Mesothelial cell of epicardium (in vitro differentiated cells): ENCODE measurements at regions not wholly inside any gene's neighbourhood (a gene's known extent, or its start where the extent isn't known, plus 50 kb on each side); places are given as distances from the start of the nearest gene placed in this dataset.
"Not testable (repeated sequence)": the region's sequence is repeated elsewhere in the genome, so short reads cannot be mapped to it uniquely, and the experiment has no call there.

Experiments
- DNase-seq, 2 experiments: peaks; one replicate each; pipeline ENCODE4 v3.0.0; 2021; ENCODE audit warnings: low spot score in 2 of 2; ENCODE audit not compliant: unreplicated experiment in 2 of 2
- H3K27ac Mint-ChIP-seq: 2 replicates; pipeline ENCODE4 v1.8.0; 2021; ENCODE audit warnings: mixed read lengths
- H3K27me3 Mint-ChIP-seq: 2 replicates; pipeline ENCODE4 v1.8.0; 2021; ENCODE audit warnings: low read depth, mixed read lengths
- H3K36me3 Mint-ChIP-seq: 2 replicates; pipeline ENCODE4 v1.8.0; 2021; ENCODE audit warnings: mixed read lengths
- H3K4me1 Mint-ChIP-seq: 2 replicates; pipeline ENCODE4 v1.8.0; 2021; ENCODE audit warnings: mixed read lengths
- H3K4me3 Mint-ChIP-seq: 2 replicates; pipeline ENCODE4 v1.8.0; 2021; ENCODE audit warnings: mild to moderate bottlenecking, moderate library complexity, mixed read lengths
- H3K9me3 Mint-ChIP-seq: 2 replicates; pipeline ENCODE4 v1.8.0; 2021; ENCODE audit warnings: mixed read lengths
- TF ChIP-seq, protein P1 (sequence below): fragments of 200-600 bp; sonication (generic); IDR thresholded peaks from one replicate; pipeline ENCODE4 v1.5.0; 2021; ENCODE audit warnings: antibody characterized with exemption; ENCODE audit not compliant: unreplicated experiment

DNA sequence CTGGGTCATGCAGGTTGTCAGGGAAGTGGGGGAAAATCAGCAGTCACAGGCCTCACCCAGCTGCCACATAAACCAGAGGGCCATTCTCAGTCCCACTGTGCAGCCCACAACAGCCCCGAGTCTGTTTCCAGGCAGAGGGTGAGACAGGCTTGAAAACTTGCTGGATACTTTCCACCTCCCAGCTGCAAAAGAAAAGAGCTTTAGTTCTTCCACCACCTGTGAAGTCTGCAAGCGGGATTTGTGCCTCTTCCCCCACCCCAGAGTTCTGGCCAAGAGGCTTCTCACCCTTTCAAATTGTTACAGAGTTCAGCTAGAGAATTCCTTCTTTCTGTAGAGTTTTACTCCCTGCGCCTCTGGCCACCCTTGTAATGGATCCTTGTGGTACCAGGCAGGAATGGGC, 115.5 kb upstream of the ZDHHC15 start:
- Mint-ChIP-seq H3K27ac (no peak overlapping the region), H3K36me3 (no peaks in the 10 kb centered on the region), H3K27me3 (no peaks in the 10 kb centered on the region), H3K9me3 (peaks cover 61% of the 10 kb centered on the region), H3K4me1 (no peaks in the 10 kb centered on the region), H3K4me3 (no peak overlapping the region)
- DNase-seq, result no peak
- TF ChIP-seq, protein P1, sequence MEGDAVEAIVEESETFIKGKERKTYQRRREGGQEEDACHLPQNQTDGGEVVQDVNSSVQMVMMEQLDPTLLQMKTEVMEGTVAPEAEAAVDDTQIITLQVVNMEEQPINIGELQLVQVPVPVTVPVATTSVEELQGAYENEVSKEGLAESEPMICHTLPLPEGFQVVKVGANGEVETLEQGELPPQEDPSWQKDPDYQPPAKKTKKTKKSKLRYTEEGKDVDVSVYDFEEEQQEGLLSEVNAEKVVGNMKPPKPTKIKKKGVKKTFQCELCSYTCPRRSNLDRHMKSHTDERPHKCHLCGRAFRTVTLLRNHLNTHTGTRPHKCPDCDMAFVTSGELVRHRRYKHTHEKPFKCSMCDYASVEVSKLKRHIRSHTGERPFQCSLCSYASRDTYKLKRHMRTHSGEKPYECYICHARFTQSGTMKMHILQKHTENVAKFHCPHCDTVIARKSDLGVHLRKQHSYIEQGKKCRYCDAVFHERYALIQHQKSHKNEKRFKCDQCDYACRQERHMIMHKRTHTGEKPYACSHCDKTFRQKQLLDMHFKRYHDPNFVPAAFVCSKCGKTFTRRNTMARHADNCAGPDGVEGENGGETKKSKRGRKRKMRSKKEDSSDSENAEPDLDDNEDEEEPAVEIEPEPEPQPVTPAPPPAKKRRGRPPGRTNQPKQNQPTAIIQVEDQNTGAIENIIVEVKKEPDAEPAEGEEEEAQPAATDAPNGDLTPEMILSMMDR, result no peak

DNA sequence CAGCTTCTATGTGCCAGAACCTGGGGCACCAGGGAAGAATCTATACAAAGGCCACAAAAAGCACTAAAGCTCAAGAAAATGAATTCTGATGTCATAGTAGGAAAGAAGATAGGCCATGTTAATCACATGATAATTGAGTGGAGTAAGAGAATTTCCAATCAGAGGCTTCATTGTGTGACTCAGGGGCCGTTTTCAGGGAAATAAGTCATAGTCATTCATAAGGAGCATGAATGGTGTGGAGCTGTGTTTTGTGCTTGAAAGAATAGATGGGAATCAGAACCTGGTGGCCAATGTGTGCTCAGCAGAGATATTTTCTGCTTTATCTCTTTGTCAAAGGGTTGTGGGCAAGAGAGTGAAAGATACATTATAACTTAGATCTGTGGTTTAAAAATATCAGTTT, 102.4 kb upstream of the ZDHHC15 start:
- no peak for DNase-seq
- Mint-ChIP-seq H3K4me1 (no peaks in the 10 kb centered on the region), H3K27me3 (no peaks in the 10 kb centered on the region), H3K27ac (no peak overlapping the region), H3K9me3 (peaks cover 58% of the 10 kb centered on the region), H3K36me3 (no peaks in the 10 kb centered on the region), H3K4me3 (no peak overlapping the region)
- TF ChIP-seq, protein P1, result no peak

DNA sequence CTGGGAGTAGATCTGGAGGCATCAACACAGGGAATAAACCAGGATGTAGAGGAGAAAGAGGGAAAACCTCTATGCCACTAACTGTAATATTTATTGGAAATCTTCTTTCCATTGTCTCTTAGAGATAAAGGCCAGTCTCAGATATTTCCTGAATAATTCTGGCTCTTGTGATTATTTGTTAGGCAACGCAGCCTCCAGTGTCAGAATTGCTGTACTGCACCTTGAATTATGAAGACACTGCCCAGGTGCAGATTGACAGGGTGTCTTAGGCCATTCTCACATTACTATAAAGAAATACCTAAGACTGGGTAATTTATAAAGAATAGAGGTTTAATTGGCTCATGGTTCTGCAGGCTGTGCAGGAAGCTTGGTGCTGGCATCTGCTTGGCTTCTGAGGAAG, 100.7 kb upstream of the ZDHHC15 start:
- TF ChIP-seq, protein P1, result no peak
- DNase-seq, result no peak
- Mint-ChIP-seq H3K27ac (no peak overlapping the region), H3K36me3 (no peaks in the 10 kb centered on the region), H3K27me3 (no peaks in the 10 kb centered on the region), H3K4me1 (no peaks in the 10 kb centered on the region), H3K9me3 (peaks cover 53% of the 10 kb centered on the region), H3K4me3 (no peak overlapping the region)

DNA sequence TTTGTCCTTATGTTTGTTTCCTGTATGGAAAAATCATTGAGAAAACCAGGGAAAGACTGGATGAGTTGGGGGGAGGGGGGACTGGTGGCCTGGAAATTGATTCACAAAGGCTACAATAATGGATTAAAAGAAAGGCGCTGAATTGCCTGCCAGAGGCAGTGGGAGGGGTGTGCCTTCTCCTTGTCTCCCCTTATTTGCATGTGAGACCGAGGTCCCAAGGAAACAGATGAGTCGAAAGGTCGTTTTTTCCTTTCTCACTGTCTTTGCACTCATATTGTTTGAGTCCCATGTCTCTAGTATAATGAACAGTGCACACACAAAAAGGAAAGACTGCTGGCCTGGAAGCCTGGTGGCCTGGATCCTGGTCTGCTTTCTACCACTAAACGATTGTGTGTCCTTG, 86.6 kb upstream of the ZDHHC15 start:
- H3K4me3 Mint-ChIP-seq, result no peak overlapping the region
- DNase-seq, result no peak
- TF ChIP-seq, protein P1, result no peak

DNA sequence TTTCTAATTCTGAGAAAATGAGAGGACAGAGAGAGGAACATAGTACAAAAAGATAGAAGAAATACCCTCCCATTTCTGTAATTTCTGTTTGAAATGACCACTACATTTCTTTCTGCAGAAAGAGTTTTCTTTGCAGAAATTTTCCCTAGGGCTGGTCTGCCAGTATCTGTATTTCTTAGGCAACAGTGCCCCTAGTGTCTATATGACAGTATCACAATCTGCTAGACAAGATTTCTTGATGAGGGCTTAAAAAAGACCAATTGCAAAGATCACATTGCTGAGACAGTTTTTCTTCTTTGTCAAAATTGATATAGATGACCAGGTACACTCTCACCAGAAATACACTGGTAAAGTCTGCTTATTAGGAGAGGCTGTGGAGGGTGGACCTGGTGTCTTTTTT, 81.0 kb upstream of the ZDHHC15 start:
- TF ChIP-seq, protein P1, result peak; percentile 64
- H3K27me3 Mint-ChIP-seq, result no peaks in the 10 kb centered on the region

More for the DNA sequence above, 86.6 kb upstream of the ZDHHC15 start:
- peaks cover 35% of the 10 kb centered on the region for H3K9me3 Mint-ChIP-seq
- no peaks in the 10 kb centered on the region for H3K27me3 Mint-ChIP-seq
- H3K36me3 Mint-ChIP-seq, result peaks cover 3% of the 10 kb centered on the region
- no peak overlapping the region for H3K27ac Mint-ChIP-seq
- no peaks in the 10 kb centered on the region for H3K4me1 Mint-ChIP-seq

DNA sequence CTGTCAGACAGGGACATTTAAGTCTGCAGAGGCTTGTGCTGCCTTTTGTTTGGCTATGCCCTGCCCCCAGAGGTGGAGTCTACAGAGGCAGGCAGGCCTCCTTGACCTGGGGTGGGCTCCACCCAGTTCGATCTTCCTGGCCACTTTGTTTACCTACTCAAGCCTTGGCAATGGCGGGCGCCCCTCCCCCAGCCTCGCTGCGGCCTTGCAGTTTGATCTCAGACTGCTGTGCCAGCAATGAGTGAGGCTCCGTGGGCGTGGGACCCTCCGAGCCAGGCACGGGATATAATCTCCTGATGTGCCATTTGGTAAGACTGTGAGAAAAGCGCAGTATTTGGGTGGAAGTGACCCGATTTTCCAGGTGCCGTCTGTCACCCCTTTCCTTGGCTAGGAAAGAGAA, 79.2 kb upstream of the ZDHHC15 start:
- H3K36me3 Mint-ChIP-seq, H3K27ac Mint-ChIP-seq, H3K4me3 Mint-ChIP-seq, DNase-seq, H3K4me1 Mint-ChIP-seq, H3K27me3 Mint-ChIP-seq: not testable (repeated sequence)
- H3K9me3 Mint-ChIP-seq, result peaks cover 29% of the 10 kb centered on the region

More for the DNA sequence above, 81.0 kb upstream of the ZDHHC15 start:
- no peak overlapping the region for H3K4me3 Mint-ChIP-seq
- DNase-seq, result no peak
- no peaks in the 10 kb centered on the region for H3K36me3 Mint-ChIP-seq
- peaks cover 28% of the 10 kb centered on the region for H3K9me3 Mint-ChIP-seq
- H3K27ac Mint-ChIP-seq, result no peak overlapping the region
- no peaks in the 10 kb centered on the region for H3K4me1 Mint-ChIP-seq
